Mucosa of descending colon (tissue), 3 donors: ENCODE measurements at regions not wholly inside any gene's neighbourhood (a gene's known extent, or its start where the extent isn't known, plus 50 kb on each side); places are given as distances from the start of the nearest gene placed in this dataset.
A peak's percentile ranks its signal among the peaks of the same experiment; 100 is the strongest.

Source experiments
- ATAC-seq: fragments of 200-7000 bp; cut with Tn5 transposase; one replicate; pipeline ENCODE4 v1.9.1; 2020; ENCODE audit warnings: mild to moderate bottlenecking, moderate library complexity
- DNase-seq, 3 donors: peaks; one replicate each; pipeline ENCODE4 v3.0.0-alpha.2; 2020
- H3K36me3 ChIP-seq: fragments of 200-600 bp; one replicate; pipeline ENCODE4 v1.8.0; 2021; ENCODE audit warnings: low read depth, mild to moderate bottlenecking
- H3K4me1 ChIP-seq: fragments of 200-600 bp; one replicate; pipeline ENCODE4 v1.8.0; 2021; ENCODE audit warnings: low read depth, mild to moderate bottlenecking
- H3K4me3 ChIP-seq: fragments of 200-600 bp; one replicate; pipeline ENCODE4 v1.8.0; 2021; ENCODE audit warnings: mild to moderate bottlenecking
- H3K9me3 ChIP-seq: fragments of 200-600 bp; one replicate; pipeline ENCODE4 v1.8.0; 2021; ENCODE audit warnings: mild to moderate bottlenecking
- intact Hi-C, 2 donors: fragments of 100-400 bp; cut with DNase I in 1 of 2; cut with micrococcal nuclease in 1 of 2; formaldehyde crosslinking; loops; one replicate each; pipeline versions ENCODE4 v1.11.0 to v1.11.1; 2022; cut with DNase I, micrococcal nuclease
- TF ChIP-seq, protein P1 (sequence below): fragments of 200-600 bp; IDR thresholded peaks from one replicate; pipeline ENCODE4 v1.8.0; 2022; ENCODE audit warnings: antibody characterized with exemption, mild to moderate bottlenecking
- donor health status: DM: no; HTN: no; CAD: no; lungs with moderate emphysema.
- donor health status: DM: no; HTN: no; CAD: no.
- donor health status: DM: no; HTN: yes; CAD: no.

DNA sequence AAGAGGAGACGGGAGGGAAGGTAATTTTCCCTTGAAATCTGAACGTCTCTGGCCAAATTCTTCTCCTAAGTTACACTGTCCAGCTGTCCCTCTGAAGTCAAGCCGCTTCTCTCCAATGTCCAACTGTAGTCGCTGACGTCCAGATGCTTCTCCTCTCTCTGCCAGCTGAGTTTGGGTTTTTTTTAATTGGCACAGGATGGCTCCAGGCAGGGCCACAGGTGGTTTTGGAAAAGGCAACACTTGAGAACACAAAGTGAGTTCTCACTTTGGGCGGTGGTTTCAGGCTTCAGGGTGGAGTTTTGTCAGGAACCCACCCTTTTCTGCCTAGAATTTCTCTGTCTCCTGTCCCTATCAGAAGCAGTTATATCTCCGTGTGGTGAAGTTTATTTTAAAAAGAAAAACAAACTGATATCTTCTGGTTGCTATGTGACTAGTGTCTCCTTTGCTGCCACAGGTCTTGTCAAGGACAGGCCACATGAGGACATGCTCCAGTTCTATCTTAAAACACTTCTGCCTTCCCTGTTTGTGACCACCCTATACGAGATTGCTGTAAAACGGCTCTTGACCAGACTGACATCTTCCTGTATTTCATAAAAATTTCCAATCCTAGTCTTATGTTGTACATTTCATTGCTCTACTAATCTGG lies 472.3 kb upstream of the ADGRL4 start:
- Histone ChIP-seq H3K36me3 (no peaks in the 10 kb centered on the region), H3K4me3 (no peak overlapping the region), H3K9me3 (no peaks in the 10 kb centered on the region), H3K4me1 (no peaks in the 10 kb centered on the region)
- intact Hi-C loops: no loop called here
- no peak for ATAC-seq
- DNase-seq: no peak
- TF ChIP-seq, protein P1, sequence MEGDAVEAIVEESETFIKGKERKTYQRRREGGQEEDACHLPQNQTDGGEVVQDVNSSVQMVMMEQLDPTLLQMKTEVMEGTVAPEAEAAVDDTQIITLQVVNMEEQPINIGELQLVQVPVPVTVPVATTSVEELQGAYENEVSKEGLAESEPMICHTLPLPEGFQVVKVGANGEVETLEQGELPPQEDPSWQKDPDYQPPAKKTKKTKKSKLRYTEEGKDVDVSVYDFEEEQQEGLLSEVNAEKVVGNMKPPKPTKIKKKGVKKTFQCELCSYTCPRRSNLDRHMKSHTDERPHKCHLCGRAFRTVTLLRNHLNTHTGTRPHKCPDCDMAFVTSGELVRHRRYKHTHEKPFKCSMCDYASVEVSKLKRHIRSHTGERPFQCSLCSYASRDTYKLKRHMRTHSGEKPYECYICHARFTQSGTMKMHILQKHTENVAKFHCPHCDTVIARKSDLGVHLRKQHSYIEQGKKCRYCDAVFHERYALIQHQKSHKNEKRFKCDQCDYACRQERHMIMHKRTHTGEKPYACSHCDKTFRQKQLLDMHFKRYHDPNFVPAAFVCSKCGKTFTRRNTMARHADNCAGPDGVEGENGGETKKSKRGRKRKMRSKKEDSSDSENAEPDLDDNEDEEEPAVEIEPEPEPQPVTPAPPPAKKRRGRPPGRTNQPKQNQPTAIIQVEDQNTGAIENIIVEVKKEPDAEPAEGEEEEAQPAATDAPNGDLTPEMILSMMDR: no peak

DNA sequence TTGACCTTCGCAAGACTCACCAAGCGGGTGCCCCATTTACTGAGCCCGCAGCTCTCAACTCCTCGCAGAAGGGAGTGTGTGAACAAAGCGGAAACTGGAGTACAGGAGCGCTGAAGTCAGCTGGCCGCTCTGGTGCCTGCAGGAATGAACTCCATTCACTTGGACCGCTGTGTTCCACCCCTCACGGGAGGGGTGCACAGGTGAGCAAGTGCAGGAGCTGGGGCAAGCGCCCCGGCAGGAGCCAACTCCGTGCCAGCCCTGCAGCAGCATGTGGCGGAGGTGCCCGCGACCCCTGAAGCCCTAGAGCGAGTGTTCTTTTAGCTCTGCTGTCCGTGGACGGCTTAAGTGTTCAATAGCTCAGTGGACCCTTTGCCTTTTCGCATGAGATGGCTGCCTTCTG lies 471.6 kb upstream of the ADGRL4 start:
- no peaks in the 10 kb centered on the region for H3K9me3 ChIP-seq
- ATAC-seq (no peak), DNase-seq (peak in 1 of 3 donors; percentile 41)
- H3K4me3 ChIP-seq: no peak overlapping the region
- TF ChIP-seq, protein P1: no peak
- no peaks in the 10 kb centered on the region for H3K36me3 ChIP-seq
- intact Hi-C loops: no loop called here
- no peaks in the 10 kb centered on the region for H3K4me1 ChIP-seq

DNA sequence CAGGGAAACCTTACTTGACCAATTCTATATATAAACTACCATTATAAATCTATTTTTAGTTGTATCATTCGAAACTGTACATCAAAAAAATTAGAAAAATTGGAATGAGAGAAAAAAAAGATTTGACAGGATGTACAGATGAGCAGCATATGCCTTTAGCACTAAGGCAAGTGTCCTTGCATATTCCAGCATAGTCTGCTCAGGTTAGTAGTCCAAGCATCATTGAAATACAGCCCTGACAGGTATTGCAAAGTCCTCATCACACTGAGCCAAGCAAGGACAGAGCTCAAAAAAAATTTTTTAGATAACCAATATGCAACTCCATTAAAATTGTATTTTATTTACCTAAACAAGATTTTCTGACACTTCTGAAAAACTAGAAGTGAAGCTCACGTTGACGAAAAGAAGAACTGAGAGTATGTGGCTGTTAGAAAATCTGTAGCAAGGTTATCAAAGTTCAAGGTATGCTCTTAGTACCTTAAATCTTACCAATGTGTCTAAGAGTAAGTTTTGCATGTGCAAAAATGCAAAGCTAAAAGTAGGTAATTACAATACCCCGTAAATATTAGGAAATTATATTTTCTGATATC lies 465.6 kb upstream of the ADGRL4 start:
- DNase-seq (no peak), ATAC-seq (no peak)
- TF ChIP-seq, protein P1: no peak
- intact Hi-C loops: no loop called here
- Histone ChIP-seq H3K36me3 (no peaks in the 10 kb centered on the region), H3K4me1 (no peaks in the 10 kb centered on the region), H3K4me3 (no peak overlapping the region), H3K9me3 (no peaks in the 10 kb centered on the region)

DNA sequence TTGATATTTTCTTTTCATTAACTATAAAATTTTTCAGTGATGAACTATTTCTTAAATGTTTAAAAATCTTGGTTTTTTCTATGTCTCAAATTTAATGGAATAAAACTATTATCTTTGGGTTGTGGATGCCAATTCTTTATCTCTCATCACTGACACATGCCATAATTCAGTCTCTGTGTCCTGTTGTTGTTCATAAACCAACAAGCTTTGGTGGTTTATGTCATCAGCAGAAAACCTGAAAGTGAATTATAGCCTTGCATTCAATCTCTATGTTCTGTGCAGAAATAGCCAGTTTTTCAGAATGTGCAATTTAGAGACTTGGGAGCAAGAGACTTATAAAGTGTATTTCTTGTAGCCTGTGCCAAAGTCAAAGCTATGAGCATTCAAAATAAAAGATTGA lies 462.6 kb upstream of the ADGRL4 start:
- Histone ChIP-seq H3K36me3 (no peaks in the 10 kb centered on the region), H3K4me1 (no peaks in the 10 kb centered on the region), H3K4me3 (no peak overlapping the region), H3K9me3 (no peaks in the 10 kb centered on the region)
- DNase-seq (no peak), ATAC-seq (no peak)
- intact Hi-C loops: no loop called here
- TF ChIP-seq, protein P1: no peak

DNA sequence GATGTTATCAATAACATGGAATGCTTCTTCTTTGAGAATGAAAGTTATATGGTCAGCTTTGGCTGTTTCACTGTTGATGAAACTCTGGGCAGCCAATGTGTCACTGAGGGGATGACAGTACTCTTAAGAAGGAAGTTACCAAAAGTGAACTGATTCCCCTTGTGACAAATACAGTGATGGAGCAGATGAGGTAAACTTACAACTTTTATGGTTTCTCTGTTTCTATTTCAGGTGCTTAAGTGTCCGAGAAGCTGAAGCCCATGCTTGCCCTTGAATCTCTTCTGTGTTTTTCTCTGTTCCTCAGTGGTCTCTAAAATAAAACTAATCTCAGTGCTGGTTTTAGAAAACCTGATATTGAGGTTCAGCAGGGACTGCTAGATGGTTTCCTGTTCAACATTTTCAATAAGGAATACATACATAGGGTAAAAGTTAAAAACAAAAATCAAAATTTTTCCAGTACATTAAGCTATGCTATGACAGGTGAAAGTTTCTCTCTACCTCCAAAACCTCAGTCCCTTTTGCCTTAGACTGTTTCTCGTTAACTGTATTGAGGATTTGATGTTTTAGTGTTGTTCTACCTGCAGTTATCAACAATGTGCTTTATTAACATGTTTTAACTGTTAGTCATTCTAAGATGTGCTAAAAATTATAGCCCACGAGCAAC lies 454.4 kb upstream of the ADGRL4 start:
- intact Hi-C loops: no loop called here

More for the DNA sequence above, 454.4 kb upstream of the ADGRL4 start:
- TF ChIP-seq, protein P1: no peak
- ATAC-seq (no peak), DNase-seq (no peak)
- no peak overlapping the region for H3K4me3 ChIP-seq
- H3K36me3 ChIP-seq: no peaks in the 10 kb centered on the region
- H3K4me1 ChIP-seq: no peaks in the 10 kb centered on the region
- no peaks in the 10 kb centered on the region for H3K9me3 ChIP-seq
